ENCODE measurements at regions not wholly inside any gene's neighbourhood (a gene's known extent, or its start where the extent isn't known, plus 50 kb on each side); places are given as distances from the start of the nearest gene placed in this dataset.

DNA sequence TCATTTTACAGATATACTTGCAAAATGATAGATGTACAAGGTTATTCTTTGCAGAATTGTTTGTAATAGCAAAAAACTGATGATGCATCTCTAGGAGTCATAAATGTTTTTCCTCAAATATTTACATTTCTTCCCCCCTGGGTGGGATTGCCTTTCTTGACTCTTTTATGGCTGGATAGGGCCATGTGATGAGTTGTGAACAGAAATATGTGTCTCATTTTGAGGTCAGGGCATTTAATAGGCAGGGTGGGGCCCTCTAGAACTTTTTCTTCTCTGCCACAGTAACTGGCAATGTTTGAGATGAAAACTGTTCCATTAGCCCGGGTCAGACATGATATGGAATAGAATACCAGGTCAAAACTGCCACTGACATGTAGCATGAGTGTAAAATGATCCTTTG is 159.5 kb upstream of the SYNCRIP start:
- WGBS (ENCODE audit: insufficient coverage), result no CpG with 5 or more reads among the region's 1 CpG
- Histone ChIP-seq H3K27me3 (ENCODE audit: control insufficient read depth, insufficient read depth, low read length) (no peaks in the 10 kb centered on the region), H3K9me3 (replicated peaks; ENCODE audit: control insufficient read depth, low read depth, low read length) (no peaks in the 10 kb centered on the region), H3K36me3 (ENCODE audit: control insufficient read depth, insufficient read depth, low read length) (no peaks in the 10 kb centered on the region), H3K27ac (ENCODE audit: low read length) (no peak overlapping the region), H3K4me1 (ENCODE audit: control insufficient read depth, insufficient read depth, low read length) (no peaks in the 10 kb centered on the region), H3K4me3 (ENCODE audit: low read length) (no peak overlapping the region)
- DNase-seq, result no peak

GRCh38 chr6:85798931-85799652 is 156.4 kb upstream of the SYNCRIP start:
- H3K9me3 ChIP-seq (replicated peaks; ENCODE audit: control insufficient read depth, low read depth, low read length), result no peaks in the 10 kb centered on the region
- H3K4me3 ChIP-seq (ENCODE audit: low read length), result no peak overlapping the region
- no peaks in the 10 kb centered on the region for H3K4me1 ChIP-seq (ENCODE audit: control insufficient read depth, insufficient read depth, low read length)
- no peaks in the 10 kb centered on the region for H3K27me3 ChIP-seq (ENCODE audit: control insufficient read depth, insufficient read depth, low read length)
- no peak overlapping the region for H3K27ac ChIP-seq (ENCODE audit: low read length)
- no peaks in the 10 kb centered on the region for H3K36me3 ChIP-seq (ENCODE audit: control insufficient read depth, insufficient read depth, low read length)
- no CpG with 5 or more reads among the region's 4 CpGs for WGBS (ENCODE audit: insufficient coverage)
- DNase-seq, result no peak

- no peak overlapping the region for H3K27ac ChIP-seq (ENCODE audit: low read length)
- H3K27me3 ChIP-seq (ENCODE audit: control insufficient read depth, insufficient read depth, low read length), result no peaks in the 10 kb centered on the region
- H3K4me1 ChIP-seq (ENCODE audit: control insufficient read depth, insufficient read depth, low read length), result no peaks in the 10 kb centered on the region
- 64% methylated on average over 2 of the region's 2 CpGs for WGBS (ENCODE audit: insufficient coverage)
- H3K9me3 ChIP-seq (replicated peaks; ENCODE audit: control insufficient read depth, low read depth, low read length), result no peaks in the 10 kb centered on the region
- no peaks in the 10 kb centered on the region for H3K36me3 ChIP-seq (ENCODE audit: control insufficient read depth, insufficient read depth, low read length)
- H3K4me3 ChIP-seq (ENCODE audit: low read length), result no peak overlapping the region
- DNase-seq, result peak; percentile 1
These were observed 155.3 kb upstream of the SYNCRIP start for GRCh38 chr6:85797993-85798392.

DNA sequence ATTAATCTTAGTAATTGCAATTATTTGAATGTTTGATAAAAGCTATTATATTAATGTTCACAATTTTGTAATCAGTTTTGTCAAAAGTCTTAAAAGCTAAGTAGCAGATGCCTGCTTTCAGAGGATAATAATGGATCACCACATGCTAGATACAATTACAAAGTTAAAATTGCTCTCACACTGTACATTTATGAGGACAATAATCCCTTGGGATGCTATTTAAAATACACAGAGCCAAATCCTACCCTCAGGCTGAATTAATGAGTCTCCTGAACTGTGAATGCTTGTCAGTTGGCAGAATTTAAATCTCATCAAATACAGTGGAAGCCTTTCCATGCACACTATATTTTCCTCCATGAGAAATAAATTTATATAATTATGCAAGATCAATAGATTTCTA is 153.3 kb upstream of the SYNCRIP start:
- DNase-seq, result no peak
- Histone ChIP-seq H3K4me3 (ENCODE audit: low read length) (no peak overlapping the region), H3K4me1 (ENCODE audit: control insufficient read depth, insufficient read depth, low read length) (no peaks in the 10 kb centered on the region), H3K27ac (ENCODE audit: low read length) (no peak overlapping the region), H3K36me3 (ENCODE audit: control insufficient read depth, insufficient read depth, low read length) (no peaks in the 10 kb centered on the region), H3K9me3 (replicated peaks; ENCODE audit: control insufficient read depth, low read depth, low read length) (no peaks in the 10 kb centered on the region), H3K27me3 (ENCODE audit: control insufficient read depth, insufficient read depth, low read length) (no peaks in the 10 kb centered on the region)

GRCh38 chr6:85792254-85792653 is 149.6 kb upstream of the SYNCRIP start:
- H3K27me3 ChIP-seq (ENCODE audit: control insufficient read depth, insufficient read depth, low read length), result no peaks in the 10 kb centered on the region
- DNase-seq, result no peak
- H3K4me3 ChIP-seq (ENCODE audit: low read length), result no peak overlapping the region
- no peaks in the 10 kb centered on the region for H3K36me3 ChIP-seq (ENCODE audit: control insufficient read depth, insufficient read depth, low read length)
- H3K9me3 ChIP-seq (replicated peaks; ENCODE audit: control insufficient read depth, low read depth, low read length), result peaks cover 13% of the 10 kb centered on the region
- no peaks in the 10 kb centered on the region for H3K4me1 ChIP-seq (ENCODE audit: control insufficient read depth, insufficient read depth, low read length)
- no CpG with 5 or more reads among the region's 1 CpG for WGBS (ENCODE audit: insufficient coverage)
- no peak overlapping the region for H3K27ac ChIP-seq (ENCODE audit: low read length)

DNA sequence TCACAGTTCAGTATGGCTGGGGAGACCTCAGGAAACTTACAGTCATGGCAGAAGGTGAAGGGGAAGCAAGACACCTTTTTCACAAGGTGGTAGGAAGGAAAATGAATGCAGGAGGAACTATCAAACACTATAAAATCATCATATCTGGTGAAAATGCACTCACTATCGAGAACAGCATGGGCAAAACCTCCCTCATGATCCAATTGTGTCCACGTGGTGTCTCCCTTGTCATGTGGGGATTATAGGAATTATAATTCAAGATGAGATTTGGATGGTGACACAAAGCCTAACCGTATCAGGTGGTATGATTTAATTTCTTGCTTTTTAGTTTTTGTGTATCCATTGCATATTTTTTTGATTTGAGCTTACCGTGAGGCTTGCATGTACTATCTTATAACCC is 133.2 kb upstream of the SYNCRIP start:
- H3K27me3 ChIP-seq (ENCODE audit: control insufficient read depth, insufficient read depth, low read length), result no peaks in the 10 kb centered on the region
- H3K4me3 ChIP-seq (ENCODE audit: low read length), result no peak overlapping the region
- H3K4me1 ChIP-seq (ENCODE audit: control insufficient read depth, insufficient read depth, low read length), result no peaks in the 10 kb centered on the region
- no peak for DNase-seq
- H3K9me3 ChIP-seq (replicated peaks; ENCODE audit: control insufficient read depth, low read depth, low read length), result peaks cover 21% of the 10 kb centered on the region
- H3K36me3 ChIP-seq (ENCODE audit: control insufficient read depth, insufficient read depth, low read length), result no peaks in the 10 kb centered on the region
- 80% methylated on average over 1 of the region's 4 CpGs for WGBS (ENCODE audit: insufficient coverage)
- no peak overlapping the region for H3K27ac ChIP-seq (ENCODE audit: low read length)

DNA sequence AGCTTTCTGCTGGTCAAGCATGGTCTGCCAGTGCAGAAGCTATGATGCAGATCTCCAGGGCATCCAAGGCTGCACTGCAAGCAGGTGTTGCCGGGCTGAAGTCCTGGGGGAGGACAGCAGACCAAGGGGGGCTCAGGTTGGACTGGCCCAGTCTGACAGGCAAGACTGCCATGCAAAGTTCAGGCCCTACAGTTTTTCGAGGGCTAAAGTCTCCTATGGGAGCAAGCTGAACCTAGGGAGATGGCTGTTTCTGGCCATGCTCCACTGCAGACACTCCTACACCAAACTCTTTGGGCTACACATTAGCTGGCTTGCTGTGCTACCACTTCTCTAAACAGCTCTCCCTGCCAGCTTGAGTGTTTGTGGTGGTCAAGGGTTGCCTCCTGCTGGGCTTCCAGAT is 130.0 kb upstream of the SYNCRIP start:
- no peak for DNase-seq
- no peaks in the 10 kb centered on the region for H3K4me1 ChIP-seq (ENCODE audit: control insufficient read depth, insufficient read depth, low read length)
- 76% methylated on average over 2 of the region's 2 CpGs for WGBS (ENCODE audit: insufficient coverage)

GRCh38 chr6:85771925-85772430 is 129.3 kb upstream of the SYNCRIP start:
- no peak for DNase-seq
- Histone ChIP-seq H3K9me3 (replicated peaks; ENCODE audit: control insufficient read depth, low read depth, low read length) (peaks cover 4% of the 10 kb centered on the region), H3K27me3 (ENCODE audit: control insufficient read depth, insufficient read depth, low read length) (no peaks in the 10 kb centered on the region), H3K4me3 (ENCODE audit: low read length) (no peak overlapping the region), H3K4me1 (ENCODE audit: control insufficient read depth, insufficient read depth, low read length) (no peaks in the 10 kb centered on the region), H3K27ac (ENCODE audit: low read length) (no peak overlapping the region), H3K36me3 (ENCODE audit: control insufficient read depth, insufficient read depth, low read length) (no peaks in the 10 kb centered on the region)
- WGBS (ENCODE audit: insufficient coverage), result 81% methylated on average over 3 of the region's 3 CpGs

More for the DNA sequence above, 130.0 kb upstream of the SYNCRIP start:
- Histone ChIP-seq H3K9me3 (replicated peaks; ENCODE audit: control insufficient read depth, low read depth, low read length) (peaks cover 4% of the 10 kb centered on the region), H3K27ac (ENCODE audit: low read length) (no peak overlapping the region), H3K36me3 (ENCODE audit: control insufficient read depth, insufficient read depth, low read length) (no peaks in the 10 kb centered on the region), H3K27me3 (ENCODE audit: control insufficient read depth, insufficient read depth, low read length) (no peaks in the 10 kb centered on the region), H3K4me3 (ENCODE audit: low read length) (no peak overlapping the region)

DNA sequence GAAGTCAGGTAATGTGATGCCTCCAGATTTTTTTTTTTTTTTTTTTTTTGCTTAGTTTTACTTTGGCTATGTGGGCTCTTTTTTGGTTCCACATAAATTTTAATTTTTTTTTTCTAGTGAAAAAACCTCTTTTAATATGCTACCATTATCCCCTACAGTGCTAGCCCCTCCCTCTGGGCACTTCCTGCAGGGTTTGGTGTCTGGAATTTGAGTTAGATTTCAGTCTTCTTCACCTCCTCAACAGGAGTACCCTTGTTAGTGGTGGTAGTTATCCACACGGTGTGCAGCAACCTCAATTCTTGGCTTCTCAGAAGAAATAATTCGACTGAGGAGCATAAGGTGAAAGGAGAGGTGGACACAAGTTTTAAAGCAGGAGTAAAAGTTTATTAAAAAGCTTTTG is 128.8 kb upstream of the SYNCRIP start:
- WGBS (ENCODE audit: insufficient coverage), result no CpG with 5 or more reads among the region's 2 CpGs
- H3K36me3 ChIP-seq (ENCODE audit: control insufficient read depth, insufficient read depth, low read length), result no peaks in the 10 kb centered on the region
- H3K4me3 ChIP-seq (ENCODE audit: low read length), result no peak overlapping the region
- no peaks in the 10 kb centered on the region for H3K4me1 ChIP-seq (ENCODE audit: control insufficient read depth, insufficient read depth, low read length)
- DNase-seq, result no peak
- H3K9me3 ChIP-seq (replicated peaks; ENCODE audit: control insufficient read depth, low read depth, low read length), result peaks cover 4% of the 10 kb centered on the region
- no peaks in the 10 kb centered on the region for H3K27me3 ChIP-seq (ENCODE audit: control insufficient read depth, insufficient read depth, low read length)
- no peak overlapping the region for H3K27ac ChIP-seq (ENCODE audit: low read length)

- no peaks in the 10 kb centered on the region for H3K4me1 ChIP-seq (ENCODE audit: control insufficient read depth, insufficient read depth, low read length)
- WGBS (ENCODE audit: insufficient coverage), result 61% methylated on average over 2 of the region's 3 CpGs
- peak; percentile 4 for DNase-seq
- no peak overlapping the region for H3K27ac ChIP-seq (ENCODE audit: low read length)
- H3K4me3 ChIP-seq (ENCODE audit: low read length), result no peak overlapping the region
- no peaks in the 10 kb centered on the region for H3K9me3 ChIP-seq (replicated peaks; ENCODE audit: control insufficient read depth, low read depth, low read length)
- H3K36me3 ChIP-seq (ENCODE audit: control insufficient read depth, insufficient read depth, low read length), result no peaks in the 10 kb centered on the region
- no peaks in the 10 kb centered on the region for H3K27me3 ChIP-seq (ENCODE audit: control insufficient read depth, insufficient read depth, low read length)
These were observed 122.2 kb upstream of the SYNCRIP start for GRCh38 chr6:85764844-85765243.

GRCh38 chr6:85756982-85757381 is 114.3 kb upstream of the SYNCRIP start:
- H3K9me3 ChIP-seq (replicated peaks; ENCODE audit: control insufficient read depth, low read depth, low read length), result no peaks in the 10 kb centered on the region
- H3K27ac ChIP-seq (ENCODE audit: low read length), result no peak overlapping the region
- DNase-seq, result peak; percentile 30
- H3K4me1 ChIP-seq (ENCODE audit: control insufficient read depth, insufficient read depth, low read length), result no peaks in the 10 kb centered on the region
- no peak overlapping the region for H3K4me3 ChIP-seq (ENCODE audit: low read length)
- H3K27me3 ChIP-seq (ENCODE audit: control insufficient read depth, insufficient read depth, low read length), result no peaks in the 10 kb centered on the region
- H3K36me3 ChIP-seq (ENCODE audit: control insufficient read depth, insufficient read depth, low read length), result no peaks in the 10 kb centered on the region
